HG02610 (cell line): ENCODE measurements at regions not wholly inside any gene's neighbourhood (a gene's known extent, or its start where the extent isn't known, plus 50 kb on each side); places are given as distances from the start of the nearest gene placed in this dataset.

Source experiments
- ATAC-seq: cut with Tn5 transposase; IDR thresholded peaks from one replicate; pipeline ENCODE4 v1.9.1; 2021; ENCODE audit warnings: mild to moderate bottlenecking, moderate library complexity; ENCODE audit not compliant: unreplicated experiment

GRCh38 chr14:95387826-95388445, 68.2 kb upstream of the CLMN start:
- no peak for ATAC-seq

- no peak for ATAC-seq
Measured at GRCh38 chr14:95386536-95387095, 66.9 kb upstream of the CLMN start.

DNA sequence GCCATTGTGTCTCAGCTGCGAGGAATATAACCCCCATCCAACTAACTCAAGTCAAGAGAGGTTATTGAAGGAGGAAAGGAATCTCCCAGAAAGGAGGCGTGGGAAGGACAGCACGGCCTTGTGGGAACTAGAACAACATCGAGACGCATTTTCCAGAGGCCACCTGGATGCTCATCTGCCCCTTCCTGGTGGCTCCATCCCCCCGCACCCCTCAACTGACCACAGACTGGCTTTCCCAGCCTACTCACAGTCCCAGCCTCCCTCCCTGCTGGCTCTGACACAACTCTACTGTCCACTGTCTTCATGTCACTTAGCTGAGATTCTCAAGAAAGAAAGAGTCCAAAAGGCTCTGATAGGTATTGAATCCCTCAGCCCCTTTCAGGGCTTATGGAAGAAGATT, 66.0 kb upstream of the CLMN start:
- no peak for ATAC-seq

DNA sequence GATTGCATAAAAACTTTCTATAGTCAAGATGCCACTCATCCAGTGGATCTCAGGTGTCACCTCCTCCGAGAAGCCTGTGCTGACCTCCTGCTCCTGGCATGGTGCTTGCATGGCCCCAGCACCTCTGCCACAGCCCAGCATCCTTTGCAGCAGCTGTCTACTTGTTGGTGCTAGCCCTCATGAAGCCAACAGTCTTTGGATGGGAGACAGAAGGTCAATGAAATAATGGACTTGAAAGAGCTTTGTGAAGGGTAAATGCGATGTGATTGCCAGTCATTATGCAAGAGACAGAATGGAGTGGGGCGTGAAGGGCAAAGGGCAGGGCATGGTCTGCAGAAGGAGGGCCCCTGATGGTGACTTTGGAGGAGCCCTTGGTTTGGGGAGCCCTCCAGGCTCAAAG, 63.0 kb upstream of the CLMN start:
- no peak for ATAC-seq

DNA sequence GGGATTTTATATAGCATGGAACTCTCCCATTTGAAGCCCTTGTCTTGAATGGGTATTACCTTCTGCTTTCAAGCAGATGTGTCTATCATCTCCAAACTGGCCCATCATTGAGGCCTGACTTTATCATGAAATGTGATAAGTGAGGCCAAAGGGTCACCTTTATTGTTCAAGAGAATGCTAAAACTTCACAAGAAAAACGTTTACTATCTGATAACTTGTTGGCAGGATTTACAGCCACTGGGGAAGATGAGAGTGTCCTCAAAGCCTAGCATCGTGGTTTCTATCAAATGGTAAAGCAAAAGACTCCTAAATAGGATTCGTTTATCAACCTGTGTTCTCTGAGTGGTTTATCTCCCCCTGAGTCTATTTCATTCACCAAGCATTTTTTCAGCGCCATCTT, 62.0 kb upstream of the CLMN start:
- ATAC-seq: no peak

- ATAC-seq: no peak
Measured at GRCh38 chr14:95380350-95381042, 60.8 kb upstream of the CLMN start.

DNA sequence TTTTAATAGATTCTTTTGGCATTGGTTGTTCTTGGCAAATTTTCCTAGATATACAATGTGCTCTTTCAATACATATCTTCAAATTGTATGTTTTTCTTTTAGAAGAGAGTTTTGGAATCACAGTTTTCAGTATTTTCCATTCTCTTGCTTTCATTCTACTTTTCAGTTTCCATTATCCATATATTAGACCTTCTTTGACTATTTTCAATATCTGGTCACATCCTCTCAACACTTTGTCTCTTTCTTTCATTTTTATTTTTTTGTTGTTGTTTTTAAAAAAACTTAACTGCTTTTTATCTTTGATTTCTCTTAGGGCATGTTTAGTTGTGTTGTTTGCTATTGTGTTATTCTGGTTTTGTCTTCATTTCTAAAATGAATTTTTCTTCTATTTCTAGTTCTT, 59.9 kb upstream of the CLMN start:
- ATAC-seq: no peak

- no peak for ATAC-seq
Measured at GRCh38 chr14:95375539-95376109, 55.9 kb upstream of the CLMN start.

DNA sequence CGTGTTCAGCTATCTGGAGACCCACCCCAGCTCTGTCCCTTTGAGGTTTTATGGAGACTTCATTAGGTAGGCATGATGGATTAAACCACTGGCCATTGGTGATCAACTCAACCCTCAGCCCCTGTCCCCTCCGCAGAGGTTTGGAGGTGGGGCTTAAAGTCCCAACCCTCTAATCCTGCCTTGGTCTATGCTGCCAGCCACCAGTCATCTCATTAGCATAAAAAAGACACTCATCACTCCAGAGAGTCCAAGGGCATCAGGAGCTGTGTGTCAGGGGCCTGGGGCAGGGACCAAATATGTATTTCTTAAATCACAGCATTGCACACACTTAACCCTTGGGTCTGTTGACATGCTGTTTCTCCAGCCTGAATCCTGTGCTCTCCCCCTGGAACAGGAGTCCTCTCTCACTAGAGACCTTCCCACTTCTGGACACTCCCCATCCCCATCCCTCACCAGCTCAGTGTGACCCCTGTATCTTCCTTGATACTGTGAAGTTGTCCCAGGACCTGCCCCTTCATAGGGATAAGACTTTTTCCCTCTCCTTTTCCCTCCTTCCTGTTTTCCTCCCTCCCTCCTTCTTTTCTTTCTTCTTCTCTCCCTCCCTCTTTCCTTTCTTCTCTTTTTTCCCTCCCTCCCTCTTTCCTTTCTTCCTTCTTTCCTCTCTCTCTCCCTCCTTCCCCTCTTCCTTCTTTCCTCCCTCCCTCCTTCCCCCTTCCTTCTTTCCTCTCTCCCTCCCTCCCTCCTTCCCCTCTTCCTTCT, 54.7 kb upstream of the CLMN start:
- ATAC-seq: no peak

DNA sequence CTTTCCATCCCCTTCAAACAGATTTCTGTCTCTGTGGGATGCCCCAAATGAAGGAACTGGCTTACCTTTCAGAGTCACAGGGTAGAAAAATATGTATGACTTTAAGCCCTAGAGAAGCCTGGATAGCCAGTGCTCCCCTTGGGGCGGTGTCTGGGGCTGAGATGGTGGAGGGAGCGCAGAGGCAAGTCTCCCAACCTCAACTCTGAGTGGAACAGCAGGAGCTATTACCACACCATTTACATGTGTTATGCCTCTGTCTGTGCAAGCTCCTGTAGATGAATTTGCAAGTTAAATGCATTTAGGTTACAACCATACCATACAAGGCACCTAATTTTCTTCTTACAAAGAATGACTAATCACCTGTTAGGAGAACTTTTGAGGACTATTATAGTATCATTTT, 50.4 kb upstream of the CLMN start:
- ATAC-seq: no peak
